Stimulated activated CD8-positive, alpha-beta memory T cell treated with anti-CD3 and anti-CD28 coated beads, Interleukin-2, amount 100 ng/mL, for 1 hour (primary cell): ENCODE measurements at regions not wholly inside any gene's neighbourhood (a gene's known extent, or its start where the extent isn't known, plus 50 kb on each side); places are given as distances from the start of the nearest gene placed in this dataset.
"Not testable (repeated sequence)": the region's sequence is repeated elsewhere in the genome, so short reads cannot be mapped to it uniquely, and the experiment has no call there.

Experiments
- DNase-seq, 2 donors: peaks; one replicate each; pipeline ENCODE4 v3.0.0-alpha.2; 2020; ENCODE audit warnings: low read depth in 2 of 2

- DNase-seq, result no peak
Observed at GRCh38 chr13:59300355-59301173, 863.2 kb downstream of the DIAPH3 start.

DNA sequence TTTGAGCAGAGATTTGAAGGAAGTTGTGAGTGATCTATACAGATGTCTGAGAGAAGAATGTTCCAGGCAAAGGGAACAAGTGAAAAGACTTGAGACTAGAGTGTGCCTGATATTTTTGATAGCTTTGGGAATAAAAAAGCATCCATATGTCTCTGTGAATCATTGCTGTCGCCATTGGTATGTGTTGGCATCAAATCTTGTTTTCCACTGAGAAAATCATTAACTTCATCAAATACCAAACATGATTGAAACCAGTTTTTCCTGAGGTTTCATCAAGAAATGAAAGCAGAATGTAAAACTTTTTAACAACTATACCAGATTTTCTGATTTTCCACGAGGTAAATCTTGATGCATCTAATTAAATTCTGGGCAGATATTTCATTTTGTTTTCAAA lies 862.6 kb downstream of the DIAPH3 start:
- DNase-seq, result no peak

- DNase-seq, result no peak
Observed at GRCh38 chr13:59303433-59303832, 860.3 kb downstream of the DIAPH3 start.

DNA sequence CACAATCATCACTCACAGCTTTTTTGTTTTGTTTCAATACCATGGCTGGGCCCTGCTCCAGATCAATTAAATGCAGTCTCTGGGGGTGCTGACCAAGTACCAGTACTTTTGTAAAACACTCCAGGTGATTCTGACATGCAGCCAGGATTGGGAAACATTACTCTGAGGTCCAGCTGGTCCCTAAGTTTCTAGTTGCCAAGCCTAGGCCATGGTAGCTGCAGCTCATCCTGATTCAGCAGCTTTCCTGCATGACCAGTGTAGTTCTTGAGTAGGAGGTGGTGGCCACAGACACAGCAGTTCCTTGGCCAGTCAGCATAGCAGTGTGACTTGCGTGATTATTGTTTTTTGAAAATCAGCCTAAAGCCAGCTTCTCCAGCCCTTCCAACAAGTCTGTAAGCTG lies 859.1 kb downstream of the DIAPH3 start:
- DNase-seq, result no peak

GRCh38 chr13:59305896-59306295 lies 857.8 kb downstream of the DIAPH3 start:
- DNase-seq, result no peak

GRCh38 chr13:59312776-59313175 lies 851.0 kb downstream of the DIAPH3 start:
- no peak for DNase-seq

GRCh38 chr13:59318320-59318930 lies 845.3 kb downstream of the DIAPH3 start:
- no peak for DNase-seq

- no peak for DNase-seq
Observed at GRCh38 chr13:59319276-59319675, 844.5 kb downstream of the DIAPH3 start.

DNA sequence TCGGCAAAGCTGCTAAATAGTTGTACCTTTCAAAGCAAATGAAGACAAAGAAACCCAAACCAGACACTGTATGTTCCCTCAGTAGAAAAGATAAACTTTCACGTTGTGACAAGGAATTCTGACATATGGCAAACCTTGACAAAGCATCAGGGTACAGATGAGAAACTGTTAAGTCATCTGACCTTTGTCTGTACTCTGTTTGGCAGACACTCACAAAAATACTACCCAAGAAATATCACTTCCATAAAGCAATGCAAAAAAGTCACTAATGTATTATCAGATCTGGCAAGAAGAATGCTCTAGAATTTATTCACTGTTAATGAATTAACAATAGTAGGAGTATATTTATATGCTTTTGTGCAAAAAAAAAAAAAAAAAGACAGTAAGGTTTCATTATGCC lies 843.7 kb downstream of the DIAPH3 start:
- no peak for DNase-seq

GRCh38 chr13:59324401-59324800 lies 839.3 kb downstream of the DIAPH3 start:
- not testable (repeated sequence) for DNase-seq

DNA sequence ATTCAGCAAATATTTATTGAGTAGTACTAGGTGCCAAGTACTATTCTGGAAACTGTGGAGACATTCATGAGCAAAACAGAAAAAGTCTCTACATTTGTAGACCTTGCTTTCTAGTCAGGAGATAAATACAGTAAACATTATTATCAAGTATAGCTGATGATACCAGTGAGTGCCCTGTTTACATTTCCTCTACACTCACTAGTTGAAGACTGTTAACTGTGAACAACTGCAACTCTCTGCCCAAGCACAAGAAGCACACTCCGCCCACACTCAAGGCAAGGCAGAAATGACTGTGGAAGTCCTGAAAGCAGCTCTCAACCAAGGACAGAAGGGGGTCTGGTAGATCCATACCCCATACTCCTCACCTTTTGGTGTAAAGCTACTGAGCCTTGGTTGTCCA lies 837.0 kb downstream of the DIAPH3 start:
- no peak for DNase-seq

DNA sequence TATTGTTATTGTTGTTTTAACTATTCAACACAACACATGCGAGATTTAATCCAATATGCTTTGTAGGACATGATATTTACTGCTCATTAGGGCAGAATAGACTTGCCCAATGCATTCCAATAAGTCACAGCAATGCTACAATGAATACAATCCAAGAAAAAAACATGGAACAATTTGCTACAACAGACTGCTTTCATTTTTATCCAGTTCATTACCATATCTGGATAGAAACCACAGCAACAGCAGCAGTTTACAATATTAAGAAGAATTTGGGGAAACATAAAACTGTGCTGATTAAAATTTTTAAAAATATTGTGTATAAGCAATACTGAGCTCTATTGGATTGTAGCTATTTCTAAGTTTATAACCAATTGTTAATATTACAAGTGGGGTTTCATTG lies 833.0 kb downstream of the DIAPH3 start:
- DNase-seq, result no peak

GRCh38 chr13:59332966-59333365 lies 830.8 kb downstream of the DIAPH3 start:
- DNase-seq, result no peak

DNA sequence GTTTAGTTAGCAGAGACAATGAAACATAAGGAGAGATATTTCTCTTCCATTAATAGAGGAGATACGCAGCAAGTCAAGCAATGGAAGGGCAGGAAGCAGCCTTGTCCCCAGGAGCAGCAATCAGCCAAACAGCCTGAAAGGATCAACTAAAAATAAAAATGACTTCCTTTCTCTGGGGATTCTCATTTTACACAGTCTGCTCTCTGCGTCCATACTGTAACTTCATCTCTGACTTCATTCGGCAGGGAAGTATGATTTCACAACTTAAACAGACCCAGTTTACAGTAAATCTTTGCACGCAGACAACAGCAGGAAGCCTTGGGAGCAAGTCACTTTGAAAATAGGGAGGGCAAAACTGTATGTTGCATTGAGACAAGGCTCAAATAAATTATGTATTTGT lies 826.7 kb downstream of the DIAPH3 start:
- DNase-seq, result no peak

- no peak for DNase-seq
Observed at GRCh38 chr13:59340151-59340550, 823.6 kb downstream of the DIAPH3 start.

DNA sequence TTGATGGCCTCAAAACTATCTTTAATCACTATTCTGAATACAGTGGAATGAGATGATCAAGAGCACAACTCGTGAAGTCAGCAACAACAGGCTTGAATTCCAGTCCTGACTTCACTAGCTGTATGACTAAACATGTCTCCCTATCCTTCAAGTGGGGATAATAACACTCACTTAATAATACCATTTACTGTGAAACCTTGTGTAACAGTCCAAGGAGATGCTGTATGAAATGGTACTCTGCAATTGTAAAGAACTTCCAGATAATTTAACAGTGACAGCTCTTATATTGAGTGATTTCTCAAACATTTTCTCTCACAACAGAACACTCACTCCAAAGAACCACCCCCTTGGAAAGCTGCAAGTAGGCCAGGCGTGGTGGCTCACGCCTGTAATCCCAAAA lies 823.1 kb downstream of the DIAPH3 start:
- DNase-seq, result no peak

DNA sequence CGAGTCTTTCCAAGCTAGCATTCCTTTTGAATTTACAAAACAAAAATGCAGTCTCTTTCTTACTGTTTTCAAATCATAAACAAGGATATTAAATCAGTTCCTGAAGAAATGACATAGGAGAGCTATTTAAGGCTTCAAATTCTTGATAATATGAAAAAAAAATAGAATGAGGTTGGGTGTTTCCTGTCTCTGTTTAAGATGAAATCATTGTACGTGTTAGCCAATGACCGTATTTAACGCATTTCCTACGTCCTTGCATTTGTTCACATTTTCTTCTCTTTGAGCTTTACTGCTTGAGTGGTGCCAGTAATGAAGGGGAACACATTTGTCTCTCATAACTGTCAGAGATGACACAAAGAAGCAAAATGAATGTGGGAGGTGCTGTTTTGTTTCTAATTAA lies 821.3 kb downstream of the DIAPH3 start:
- no peak for DNase-seq

- DNase-seq, result no peak
Observed at GRCh38 chr13:59343132-59343531, 820.6 kb downstream of the DIAPH3 start.

GRCh38 chr13:59343993-59344822 lies 819.5 kb downstream of the DIAPH3 start:
- DNase-seq, result no peak

- no peak for DNase-seq
Observed at GRCh38 chr13:59345311-59345710, 818.4 kb downstream of the DIAPH3 start.

GRCh38 chr13:59346999-59347723 lies 816.6 kb downstream of the DIAPH3 start:
- no peak for DNase-seq

DNA sequence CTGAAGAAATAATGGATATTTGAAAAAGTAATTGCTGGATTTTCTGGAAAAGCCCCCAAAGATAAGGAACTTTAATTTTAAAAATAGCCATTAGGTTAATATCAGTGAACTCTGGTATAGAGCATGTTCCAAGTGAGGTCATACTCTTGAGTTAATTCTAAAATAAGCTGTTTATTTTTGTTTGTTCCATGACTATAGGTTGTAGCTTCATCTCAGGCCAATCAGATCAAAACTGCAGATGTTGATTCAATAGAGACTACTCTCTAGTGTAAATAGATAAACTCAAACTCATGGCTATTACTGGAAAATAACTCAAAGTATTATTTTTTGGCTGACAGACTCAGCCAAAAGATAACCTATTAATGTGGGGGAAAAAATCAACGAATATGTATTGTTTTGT lies 815.1 kb downstream of the DIAPH3 start:
- no peak for DNase-seq
